ENCODE measurements at regions not wholly inside any gene's neighbourhood (a gene's known extent, or its start where the extent isn't known, plus 50 kb on each side); places are given as distances from the start of the nearest gene placed in this dataset.

- TF ChIP-seq CTCF (IDR thresholded peaks at IDR 0.05; ENCODE audit: insufficient read depth, low read depth, low read length) = no peak
- no peak for DNase-seq (ENCODE audit: low read depth)
- H3K4me3 ChIP-seq (ENCODE audit: low read depth, low read length) = no peak overlapping the region
Observed at GRCh38 chr1:114235281-114235680, 81.6 kb upstream of the SYT6 start.

- TF ChIP-seq CTCF (IDR thresholded peaks at IDR 0.05; ENCODE audit: insufficient read depth, low read depth, low read length) = no peak
Observed at GRCh38 chr1:114234408-114235124, 80.9 kb upstream of the SYT6 start.

GRCh38 chr1:114232691-114233090 is 79.0 kb upstream of the SYT6 start:
- TF ChIP-seq CTCF (IDR thresholded peaks at IDR 0.05; ENCODE audit: insufficient read depth, low read depth, low read length) = no peak
- no peak for DNase-seq (ENCODE audit: low read depth)
- H3K4me3 ChIP-seq (ENCODE audit: low read depth, low read length) = no peak overlapping the region

More at GRCh38 chr1:114234408-114235124, 80.9 kb upstream of the SYT6 start:
- DNase-seq (ENCODE audit: low read depth) = no peak
- H3K4me3 ChIP-seq (ENCODE audit: low read depth, low read length) = no peak overlapping the region

GRCh38 chr1:114231301-114231700 is 77.6 kb upstream of the SYT6 start:
- no peak for DNase-seq (ENCODE audit: low read depth)
- TF ChIP-seq CTCF (IDR thresholded peaks at IDR 0.05; ENCODE audit: insufficient read depth, low read depth, low read length) = no peak
- no peak overlapping the region for H3K4me3 ChIP-seq (ENCODE audit: low read depth, low read length)

GRCh38 chr1:114229368-114229767 is 75.7 kb upstream of the SYT6 start:
- TF ChIP-seq CTCF (IDR thresholded peaks at IDR 0.05; ENCODE audit: insufficient read depth, low read depth, low read length) = no peak
- no peak for DNase-seq (ENCODE audit: low read depth)
- no peak overlapping the region for H3K4me3 ChIP-seq (ENCODE audit: low read depth, low read length)

- H3K4me3 ChIP-seq (ENCODE audit: low read depth, low read length) = no peak overlapping the region
- TF ChIP-seq CTCF (IDR thresholded peaks at IDR 0.05; ENCODE audit: insufficient read depth, low read depth, low read length) = no peak
- DNase-seq (ENCODE audit: low read depth) = no peak
Observed at GRCh38 chr1:114227059-114227458, 73.4 kb upstream of the SYT6 start.

All from fibroblast of villous mesenchyme (primary cell).